ENCODE measurements at regions not wholly inside any gene's neighbourhood (a gene's known extent, or its start where the extent isn't known, plus 50 kb on each side); places are given as distances from the start of the nearest gene placed in this dataset.

- no peak overlapping the region for H3K27ac ChIP-seq (ENCODE audit: low read depth, low read length)
- H3K9me3 Mint-ChIP-seq: no peaks in the 10 kb centered on the region
- no peak for TF ChIP-seq CTCF (conservative IDR thresholded peaks at IDR 0.05)
- H3K36me3 ChIP-seq (ENCODE audit: control insufficient read depth, insufficient read depth, low read length): no peaks in the 10 kb centered on the region
- no peaks in the 10 kb centered on the region for H3K36me3 Mint-ChIP-seq (ENCODE audit: low read depth)
- no peaks in the 10 kb centered on the region for H3K27me3 ChIP-seq (ENCODE audit: control insufficient read depth, insufficient read depth, low read length, poor library complexity, severe bottlenecking)
- H3K9me3 ChIP-seq (ENCODE audit: control insufficient read depth, low read length): no peaks in the 10 kb centered on the region
- no peaks in the 10 kb centered on the region for H3K27me3 Mint-ChIP-seq (ENCODE audit: insufficient read depth)
- no peak overlapping the region for H3K4me3 ChIP-seq (ENCODE audit: low read length)
- no peak overlapping the region for H3K4me3 Mint-ChIP-seq
- no peak overlapping the region for H3K27ac Mint-ChIP-seq
- no peak for DNase-seq
- no peak overlapping the region for H3K9ac ChIP-seq (ENCODE audit: extremely low read depth, low read length, poor library complexity, severe bottlenecking)
- H3K4me1 Mint-ChIP-seq: no peaks in the 10 kb centered on the region
- H3K4me1 ChIP-seq (ENCODE audit: control insufficient read depth, insufficient read depth, low read length): no peaks in the 10 kb centered on the region
Observed at GRCh38 chr6:169046021-169046420, 207.6 kb downstream of the THBS2 start.

GRCh38 chr6:169045486-169045885, 208.2 kb downstream of the THBS2 start:
- Histone ChIP-seq H3K27me3 (ENCODE audit: control insufficient read depth, insufficient read depth, low read length, poor library complexity, severe bottlenecking) (no peaks in the 10 kb centered on the region), H3K4me3 (ENCODE audit: low read length) (no peak overlapping the region), H3K4me1 (ENCODE audit: control insufficient read depth, insufficient read depth, low read length) (no peaks in the 10 kb centered on the region), H3K27ac (ENCODE audit: low read depth, low read length) (no peak overlapping the region), H3K9me3 (ENCODE audit: control insufficient read depth, low read length) (no peaks in the 10 kb centered on the region), H3K36me3 (ENCODE audit: control insufficient read depth, insufficient read depth, low read length) (no peaks in the 10 kb centered on the region), H3K9ac (ENCODE audit: extremely low read depth, low read length, poor library complexity, severe bottlenecking) (no peak overlapping the region)
- DNase-seq: no peak
- Mint-ChIP-seq H3K9me3 (no peaks in the 10 kb centered on the region), H3K27me3 (ENCODE audit: insufficient read depth) (no peaks in the 10 kb centered on the region), H3K36me3 (ENCODE audit: low read depth) (no peaks in the 10 kb centered on the region), H3K4me1 (no peaks in the 10 kb centered on the region), H3K4me3 (no peak overlapping the region), H3K27ac (no peak overlapping the region)
- no peak for TF ChIP-seq CTCF (conservative IDR thresholded peaks at IDR 0.05)
- WGBS, 2 experiments (ENCODE audit: insufficient coverage in 1 of 2, insufficient read length in 1 of 2): 83 to 88% methylated on average over 4 to 5 of the region's 5 CpGs

- no peak overlapping the region for H3K4me3 Mint-ChIP-seq
- no peaks in the 10 kb centered on the region for H3K27me3 Mint-ChIP-seq (ENCODE audit: insufficient read depth)
- H3K4me1 ChIP-seq (ENCODE audit: control insufficient read depth, insufficient read depth, low read length): no peaks in the 10 kb centered on the region
- H3K27me3 ChIP-seq (ENCODE audit: control insufficient read depth, insufficient read depth, low read length, poor library complexity, severe bottlenecking): no peaks in the 10 kb centered on the region
- no peaks in the 10 kb centered on the region for H3K9me3 ChIP-seq (ENCODE audit: control insufficient read depth, low read length)
- H3K9ac ChIP-seq (ENCODE audit: extremely low read depth, low read length, poor library complexity, severe bottlenecking): no peak overlapping the region
- no peak overlapping the region for H3K27ac Mint-ChIP-seq
- H3K36me3 Mint-ChIP-seq (ENCODE audit: low read depth): no peaks in the 10 kb centered on the region
- H3K36me3 ChIP-seq (ENCODE audit: control insufficient read depth, insufficient read depth, low read length): no peaks in the 10 kb centered on the region
- H3K9me3 Mint-ChIP-seq: no peaks in the 10 kb centered on the region
- no peak for DNase-seq
- WGBS, 2 experiments (ENCODE audit: insufficient coverage in 1 of 2, insufficient read length in 1 of 2): 93 to 96% methylated on average over 11 to 14 of the region's 14 CpGs
- no peaks in the 10 kb centered on the region for H3K4me1 Mint-ChIP-seq
- no peak overlapping the region for H3K4me3 ChIP-seq (ENCODE audit: low read length)
- no peak for TF ChIP-seq CTCF (conservative IDR thresholded peaks at IDR 0.05)
- H3K27ac ChIP-seq (ENCODE audit: low read depth, low read length): no peak overlapping the region
Observed at GRCh38 chr6:169044381-169045230, 209.0 kb downstream of the THBS2 start.

All from endodermal cell (in vitro differentiated cells).